NCI-H460 (cell line): ENCODE measurements at regions not wholly inside any gene's neighbourhood (a gene's known extent, or its start where the extent isn't known, plus 50 kb on each side); places are given as distances from the start of the nearest gene placed in this dataset.

Source experiments
- DNase-seq: peaks from one replicate; pipeline ENCODE4 v3.0.0-alpha.2; 2016; ENCODE audit warnings: low read depth; ENCODE audit errors: extremely low read depth

- DNase-seq = no peak
Measured at GRCh38 chr15:46300716-46301115, 665.9 kb downstream of the SQOR start.

DNA sequence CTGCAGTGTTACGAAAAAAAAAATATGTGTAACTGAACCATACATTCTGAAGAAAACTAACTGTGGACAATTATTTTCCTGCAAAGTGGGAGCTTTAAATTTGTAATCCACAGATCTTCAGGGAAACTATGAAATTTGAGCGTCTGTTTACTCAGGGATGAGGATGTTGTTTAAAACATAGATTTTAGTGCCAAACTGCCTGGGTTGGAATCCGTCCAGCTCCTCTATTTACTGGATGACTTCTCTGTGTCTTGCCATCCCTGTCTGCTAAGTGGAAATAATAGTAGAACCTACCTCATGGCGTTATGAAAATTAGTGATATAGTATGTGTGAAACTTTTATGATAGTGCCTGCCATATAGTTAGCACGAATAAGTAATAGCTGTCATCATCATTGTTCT, 666.5 kb downstream of the SQOR start:
- no peak for DNase-seq

GRCh38 chr15:46301826-46302225, 667.0 kb downstream of the SQOR start:
- no peak for DNase-seq

- DNase-seq = peak; percentile 14
Measured at GRCh38 chr15:46304321-46304720, 669.5 kb downstream of the SQOR start.

DNA sequence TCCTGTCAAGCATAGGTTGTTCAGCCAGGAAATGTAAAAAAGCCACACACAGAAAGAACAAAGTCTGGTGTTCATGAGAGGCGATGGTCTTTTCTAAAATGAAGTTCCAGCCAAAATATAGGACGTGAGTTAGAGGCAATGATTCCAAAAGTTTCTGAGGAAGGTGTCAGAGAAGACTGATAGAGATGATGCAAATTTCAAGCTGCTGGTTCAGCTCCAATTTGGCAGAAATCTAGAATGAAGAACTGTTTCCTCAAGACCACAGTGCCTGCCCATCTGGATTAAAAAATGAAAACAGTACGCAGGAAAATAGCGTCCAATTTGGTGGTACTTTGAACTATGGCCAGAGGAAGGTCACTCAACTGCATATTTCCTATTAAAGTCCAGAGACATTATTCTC, 672.9 kb downstream of the SQOR start:
- no peak for DNase-seq

GRCh38 chr15:46309914-46310313, 675.1 kb downstream of the SQOR start:
- no peak for DNase-seq

- DNase-seq = peak; percentile 63
Measured at GRCh38 chr15:46312133-46312740, 677.4 kb downstream of the SQOR start.

- no peak for DNase-seq
Measured at GRCh38 chr15:46315434-46315833, 680.6 kb downstream of the SQOR start.

- DNase-seq = no peak
Measured at GRCh38 chr15:46316024-46316423, 681.2 kb downstream of the SQOR start.

DNA sequence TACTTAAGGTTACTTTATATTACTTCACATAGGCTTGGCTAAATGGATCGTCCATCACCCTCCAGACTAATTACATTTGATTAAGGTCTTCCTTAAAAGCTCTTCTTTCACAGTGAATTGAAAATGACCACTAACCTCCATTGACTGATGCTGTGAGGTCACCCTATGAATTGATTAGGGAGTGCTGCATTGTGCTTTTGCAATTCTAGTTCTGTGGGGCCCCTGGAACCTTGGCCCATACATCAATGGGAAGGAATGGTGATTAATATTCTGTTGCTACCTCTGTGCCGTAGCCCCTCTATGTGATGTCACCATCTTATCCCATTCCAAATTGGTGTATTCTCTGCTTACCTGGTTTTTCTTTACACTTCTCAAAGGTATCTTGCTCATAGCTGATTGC, 682.2 kb downstream of the SQOR start:
- no peak for DNase-seq

- no peak for DNase-seq
Measured at GRCh38 chr15:46322753-46323152, 687.9 kb downstream of the SQOR start.

GRCh38 chr15:46326173-46326572, 691.3 kb downstream of the SQOR start:
- no peak for DNase-seq

DNA sequence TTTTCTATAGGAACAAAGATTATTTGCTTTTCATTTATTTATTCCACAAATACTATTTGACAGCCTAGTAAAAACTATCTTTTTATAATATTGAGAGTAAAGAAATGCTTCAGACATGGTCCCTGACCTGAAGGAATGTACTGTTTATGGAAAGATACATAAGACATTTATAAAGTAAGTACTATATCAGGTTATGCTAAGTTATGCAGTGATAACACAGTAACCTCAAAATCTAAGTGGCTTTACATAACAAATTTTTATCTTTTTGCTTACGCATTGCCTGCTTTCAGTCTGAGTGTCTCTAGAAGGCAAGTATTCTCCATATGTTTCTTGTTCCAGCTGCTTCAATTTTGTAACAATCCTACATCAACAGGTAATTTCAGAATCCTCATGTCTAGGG, 694.0 kb downstream of the SQOR start:
- no peak for DNase-seq

DNA sequence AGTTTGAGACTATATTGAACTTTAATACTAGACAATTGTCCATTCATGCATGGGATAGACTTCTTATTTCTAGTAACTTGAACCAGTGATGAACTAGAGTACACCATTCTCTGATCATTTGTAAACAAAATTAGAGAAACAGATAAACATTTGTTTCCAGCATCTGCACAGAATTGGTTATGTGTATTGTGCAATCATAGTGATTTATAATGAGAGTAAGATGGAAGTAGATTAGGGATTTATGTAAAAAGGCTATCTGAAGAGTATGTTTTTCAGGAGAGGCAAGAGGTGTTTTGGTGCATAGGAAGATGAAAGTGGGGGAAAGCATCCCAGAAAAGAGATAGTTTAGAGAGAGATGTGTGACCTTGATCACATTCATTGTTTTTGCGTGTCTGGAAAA, 695.0 kb downstream of the SQOR start:
- no peak for DNase-seq

GRCh38 chr15:46331546-46331945, 696.7 kb downstream of the SQOR start:
- DNase-seq = no peak

- DNase-seq = no peak
Measured at GRCh38 chr15:46343196-46343935, 708.5 kb downstream of the SQOR start.

GRCh38 chr15:46344115-46344724, 709.4 kb downstream of the SQOR start:
- DNase-seq = no peak

DNA sequence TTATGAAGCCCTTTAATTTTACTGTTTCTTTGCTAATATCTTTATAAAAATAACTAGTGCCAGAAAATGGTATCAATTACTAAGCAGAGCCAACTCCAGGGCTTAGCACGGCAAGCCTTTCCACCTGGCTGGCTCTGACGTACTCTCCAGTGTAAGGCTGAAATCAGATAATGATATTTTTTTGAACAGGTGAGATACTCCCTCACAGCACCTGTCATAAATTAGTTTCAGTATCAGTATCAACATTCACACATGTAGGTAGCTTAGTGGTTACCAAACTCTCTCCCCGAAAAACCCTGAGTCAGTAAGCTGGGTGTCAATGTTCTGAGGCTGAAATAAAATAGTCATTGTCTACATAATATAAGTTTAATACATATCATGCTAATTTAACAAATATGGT, 710.1 kb downstream of the SQOR start:
- DNase-seq = no peak

DNA sequence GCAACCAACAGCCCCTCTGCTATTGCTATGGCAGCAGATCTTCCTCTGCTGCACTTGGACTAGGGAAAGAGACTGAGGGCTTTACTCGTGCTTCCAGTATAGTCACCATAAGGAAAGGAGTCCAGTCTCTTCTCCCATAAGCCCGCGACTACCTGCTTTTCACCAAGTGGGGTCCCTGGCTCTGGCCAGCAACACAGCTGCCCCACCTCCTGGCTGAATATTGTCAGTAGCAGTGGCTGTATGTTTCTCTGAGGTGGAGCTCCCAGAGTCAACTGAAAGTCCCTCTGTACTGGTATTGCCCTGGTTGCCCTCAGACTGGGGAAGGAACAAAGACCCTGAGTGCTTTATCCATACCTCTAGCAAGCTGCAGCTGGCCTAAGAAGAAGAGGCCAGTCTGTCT, 719.6 kb downstream of the SQOR start:
- no peak for DNase-seq

- DNase-seq = no peak
Measured at GRCh38 chr15:46365572-46365971, 730.7 kb downstream of the SQOR start.

DNA sequence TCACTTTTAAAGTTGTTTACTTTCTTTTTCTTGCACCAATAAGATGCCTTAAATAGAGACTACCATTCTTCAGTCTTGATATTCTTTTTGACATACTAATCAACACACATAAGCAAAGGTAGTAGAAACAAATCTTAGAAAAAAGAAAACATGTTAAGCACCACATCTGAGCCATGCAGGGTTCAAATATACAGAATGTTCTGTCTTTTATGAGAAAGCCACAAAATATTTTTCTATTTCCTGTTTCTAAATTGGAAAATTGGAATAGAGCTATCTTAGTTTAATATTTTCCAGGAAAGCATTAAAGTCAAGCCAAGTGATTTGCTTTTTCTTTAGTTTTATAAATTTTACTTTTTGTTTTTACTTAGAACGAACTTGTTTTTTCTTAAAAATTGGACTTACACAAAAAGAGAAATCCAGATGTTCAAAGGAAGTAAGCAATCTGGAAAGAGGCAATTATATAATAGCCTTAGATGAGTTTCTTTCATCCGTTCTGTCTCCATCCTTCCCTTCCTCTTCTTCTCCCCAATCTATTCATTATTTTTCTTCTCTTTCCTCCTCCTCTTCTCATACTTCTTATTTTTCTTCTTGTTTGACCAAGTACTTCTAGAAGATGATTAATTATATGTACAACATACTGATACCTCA, 731.7 kb downstream of the SQOR start:
- DNase-seq = no peak

GRCh38 chr15:46383978-46384377, 749.1 kb downstream of the SQOR start:
- no peak for DNase-seq
